Upper lobe of left lung (tissue), 6 donors: ENCODE measurements at regions not wholly inside any gene's neighbourhood (a gene's known extent, or its start where the extent isn't known, plus 50 kb on each side); places are given as distances from the start of the nearest gene placed in this dataset.
"Not testable (repeated sequence)": the region's sequence is repeated elsewhere in the genome, so short reads cannot be mapped to it uniquely, and the experiment has no call there.

Experiments used
- ATAC-seq, 2 donors: fragments of 200-7000 bp; cut with Tn5 transposase; one replicate each; pipeline ENCODE4 v1.9.1; 2022; ENCODE audit warnings: mild to moderate bottlenecking in 2 of 2, moderate library complexity in 2 of 2; ENCODE audit not compliant: low FRiP score in 2 of 2
- DNase-seq, 2 donors: peaks; one replicate each; pipeline ENCODE4 v3.0.0-alpha.2; 2019 to 2020
- H3K27ac ChIP-seq, 4 donors: fragments of 200-600 bp; sonication (generic); one replicate each; pipeline ENCODE4 v1.5.1; 2016 to 2019
- H3K27me3 ChIP-seq, 4 donors: fragments of 200-600 bp; sonication (generic); one replicate each; pipeline ENCODE4 v1.5.1; 2017 to 2019
- H3K36me3 ChIP-seq, 4 donors: fragments of 200-600 bp; sonication (generic); one replicate each; pipeline ENCODE4 v1.5.1; 2016 to 2019
- H3K4me1 ChIP-seq, 4 donors: fragments of 200-600 bp; sonication (generic); one replicate each; pipeline ENCODE4 v1.5.1; 2018 to 2019
- H3K4me3 ChIP-seq, 4 donors: fragments of 200-600 bp; sonication (generic); one replicate each; pipeline ENCODE4 v1.5.1; 2017 to 2019; ENCODE audit warnings: mild to moderate bottlenecking in 2 of 4, moderate library complexity in 1 of 4
- H3K9me3 ChIP-seq, 4 donors: fragments of 200-600 bp; sonication (generic); one replicate each; pipeline ENCODE4 v1.5.1; 2018 to 2019
- CTCF ChIP-seq, 6 experiments: fragments of 450-650 bp in 4 of 6; fragments of 200-600 bp in 2 of 6; sonication (generic) in 2 of 6; IDR thresholded peaks; one replicate each; pipeline ENCODE4 v1.5.1; 2016 to 2019; ENCODE audit warnings: antibody characterized with exemption in 6 of 6
- EP300 ChIP-seq, 4 donors: sonication (generic); formaldehyde crosslinking; IDR thresholded peaks; one replicate each; pipeline ENCODE4 v1.5.1; 2017; ENCODE audit warnings: antibody characterized with exemption in 4 of 4, control low read depth in 2 of 4
- POLR2A ChIP-seq, 4 donors: fragments of 450-650 bp; IDR thresholded peaks; one replicate each; pipeline ENCODE4 v1.5.1; 2016 to 2017; ENCODE audit warnings: antibody characterized with exemption in 4 of 4, mild to moderate bottlenecking in 2 of 4
- POLR2AphosphoS5 ChIP-seq, 2 donors: sonication (generic); formaldehyde crosslinking; IDR thresholded peaks; one replicate each; pipeline ENCODE4 v1.5.1; 2017; ENCODE audit warnings: antibody characterized with exemption in 2 of 2
- WGBS, 2 donors: methylation state at CpG; one replicate each; pipeline ENCODE4 v1.1.5; 2017 to 2018; 5-methylcytosine and 5-hydroxymethylcytosine counted together
- small RNA-seq, 4 donors: library from RNA; depleted of rRNA; stranded (forward); fragments of <200 nt; gene quantifications; one replicate each; pipeline ENCODE3, GENCODE V24; 2016
- donor health status: DM: no; HTN: no; CAD: no; lungs with moderate emphysema.
- donor health status: DM: no; HTN: yes; CAD: no; lungs with severe emphysema.

- Histone ChIP-seq H3K27me3 (no peaks in the 10 kb centered on the region), H3K4me1 (no peaks in the 10 kb centered on the region), H3K4me3 (no peak overlapping the region), H3K9me3 (no peaks in the 10 kb centered on the region), H3K27ac (no peak overlapping the region), H3K36me3 (no peaks in the 10 kb centered on the region)
- DNase-seq (peak in 1 of 2 donors; percentile 30), ATAC-seq (no peak)
- WGBS, 2 donors: 61 to 83% methylated on average over 1 to 3 of the region's 3 CpGs
- no peak for TF ChIP-seq CTCF (IDR thresholded peaks at IDR 0.05)
- no peak for TF ChIP-seq POLR2AphosphoS5 (IDR thresholded peaks at IDR 0.05)
- TF ChIP-seq EP300 (IDR thresholded peaks at IDR 0.05): no peak
- no peak for TF ChIP-seq POLR2A (IDR thresholded peaks at IDR 0.05)
These were observed 1556.7 kb downstream of the FOXD4L5 start for GRCh38 chr9:63728287-63728686.

GRCh38 chr9:63708285-63708684, 1576.7 kb downstream of the FOXD4L5 start:
- not testable (repeated sequence) for H3K27me3 ChIP-seq, H3K27ac ChIP-seq, ATAC-seq, H3K4me3 ChIP-seq, H3K4me1 ChIP-seq, H3K36me3 ChIP-seq
- WGBS, 2 donors: 63 to 73% methylated on average over 9 to 15 of the region's 21 CpGs
- peak in 1 of 2 donors; percentile 40 for DNase-seq
- H3K9me3 ChIP-seq: peaks cover 0 to 20% (median 0%) of the 10 kb centered on the region in 4 donors

- not testable (repeated sequence) for H3K27me3 ChIP-seq, H3K4me3 ChIP-seq, H3K4me1 ChIP-seq, H3K36me3 ChIP-seq, H3K27ac ChIP-seq, ATAC-seq
- 69 to 91% methylated on average over 23 to 25 of the region's 25 CpGs for whole genome bisulfite sequencing, 2 donors
- peak in 1 of 2 donors; percentile 76 for DNase-seq
- H3K9me3 ChIP-seq: peaks cover 0 to 16% (median 0%) of the 10 kb centered on the region in 4 donors
These were observed 1580.6 kb downstream of the FOXD4L5 start for GRCh38 chr9:63704456-63704855.

GRCh38 chr9:63703670-63704069, 1581.3 kb downstream of the FOXD4L5 start:
- ATAC-seq, H3K4me1 ChIP-seq, H3K36me3 ChIP-seq, H3K27me3 ChIP-seq: not testable (repeated sequence)
- peak; percentile 45 to 73 for DNase-seq
- peak overlapping the region in 1 of 4 donors; percentile 11 for H3K4me3 ChIP-seq
- 66% methylated on average over 32 of the region's 38 CpGs; no CpG with 5 or more reads in 1 of the 2 donors for WGBS, 2 donors
- peak overlapping the region in 1 of 4 donors; percentile 45 for H3K27ac ChIP-seq
- H3K9me3 ChIP-seq: peaks cover 0 to 14% (median 0%) of the 10 kb centered on the region in 4 donors

DNA sequence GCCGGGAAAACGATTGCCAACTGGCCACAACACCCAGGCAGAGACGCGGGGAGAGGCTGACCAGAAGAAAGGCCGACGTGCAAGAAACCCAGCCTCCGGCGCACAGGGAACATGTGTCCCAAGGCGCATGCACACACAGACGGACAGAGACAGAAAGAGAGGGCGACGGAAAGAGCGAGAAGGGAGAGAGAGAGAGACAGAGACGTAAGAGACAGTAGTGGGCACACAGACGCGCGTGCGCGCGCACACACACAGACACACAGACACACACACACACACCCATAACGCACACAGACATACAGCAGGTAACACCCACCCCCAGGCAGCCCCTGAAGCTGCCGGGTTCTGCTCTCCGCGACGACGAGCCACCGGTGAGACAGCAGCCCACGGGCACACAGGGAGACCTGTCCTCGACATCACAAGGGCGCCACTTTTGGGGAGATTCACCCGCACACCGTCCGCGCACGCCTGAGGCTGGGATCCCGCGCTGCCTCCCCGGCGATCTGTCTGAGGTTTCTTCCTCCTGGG, 1581.8 kb downstream of the FOXD4L5 start:
- peak overlapping the region in 1 of 4 donors; percentile 11 for H3K4me3 ChIP-seq
- peak in 1 of 2 donors; percentile 64 for DNase-seq
- H3K27ac ChIP-seq: peak overlapping the region in 1 of 4 donors; percentile 45
- not testable (repeated sequence) for H3K36me3 ChIP-seq, H3K9me3 ChIP-seq, H3K27me3 ChIP-seq, H3K4me1 ChIP-seq, ATAC-seq
- WGBS, 2 donors: 68 to 70% methylated on average over 26 to 31 of the region's 39 CpGs

Small RNA genes in the stretch of these regions (small RNA-seq; reads per million reads assigned to genes)
- gene MIR4477B (0 reads per million in 4 donors), gene PTGER4P3 (0 reads per million in 4 donors), gene RNA5SP284 (0 to 0.06 (median 0) reads per million in 4 donors)
